ENCODE measurements at regions not wholly inside any gene's neighbourhood (a gene's known extent, or its start where the extent isn't known, plus 50 kb on each side); places are given as distances from the start of the nearest gene placed in this dataset.

- TF ChIP-seq TEAD4 (IDR thresholded peaks at IDR 0.05) (no peak), NFIC (IDR thresholded peaks at IDR 0.05) (no peak), YY1 (IDR thresholded peaks at IDR 0.05; ENCODE audit: low read depth) (no peak), RAD21 (IDR thresholded peaks at IDR 0.05; ENCODE audit: low read depth) (no peak), ZBTB7A (IDR thresholded peaks at IDR 0.05; ENCODE audit: low read depth) (no peak), EGR1 (IDR thresholded peaks at IDR 0.05) (no peak), CREB1 (IDR thresholded peaks at IDR 0.05; ENCODE audit: low read depth) (no peak)
- TF ChIP-seq, protein P1, sequence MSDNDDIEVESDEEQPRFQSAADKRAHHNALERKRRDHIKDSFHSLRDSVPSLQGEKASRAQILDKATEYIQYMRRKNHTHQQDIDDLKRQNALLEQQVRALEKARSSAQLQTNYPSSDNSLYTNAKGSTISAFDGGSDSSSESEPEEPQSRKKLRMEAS (IDR thresholded peaks at IDR 0.05): no peak
- TF ChIP-seq, protein P2, sequence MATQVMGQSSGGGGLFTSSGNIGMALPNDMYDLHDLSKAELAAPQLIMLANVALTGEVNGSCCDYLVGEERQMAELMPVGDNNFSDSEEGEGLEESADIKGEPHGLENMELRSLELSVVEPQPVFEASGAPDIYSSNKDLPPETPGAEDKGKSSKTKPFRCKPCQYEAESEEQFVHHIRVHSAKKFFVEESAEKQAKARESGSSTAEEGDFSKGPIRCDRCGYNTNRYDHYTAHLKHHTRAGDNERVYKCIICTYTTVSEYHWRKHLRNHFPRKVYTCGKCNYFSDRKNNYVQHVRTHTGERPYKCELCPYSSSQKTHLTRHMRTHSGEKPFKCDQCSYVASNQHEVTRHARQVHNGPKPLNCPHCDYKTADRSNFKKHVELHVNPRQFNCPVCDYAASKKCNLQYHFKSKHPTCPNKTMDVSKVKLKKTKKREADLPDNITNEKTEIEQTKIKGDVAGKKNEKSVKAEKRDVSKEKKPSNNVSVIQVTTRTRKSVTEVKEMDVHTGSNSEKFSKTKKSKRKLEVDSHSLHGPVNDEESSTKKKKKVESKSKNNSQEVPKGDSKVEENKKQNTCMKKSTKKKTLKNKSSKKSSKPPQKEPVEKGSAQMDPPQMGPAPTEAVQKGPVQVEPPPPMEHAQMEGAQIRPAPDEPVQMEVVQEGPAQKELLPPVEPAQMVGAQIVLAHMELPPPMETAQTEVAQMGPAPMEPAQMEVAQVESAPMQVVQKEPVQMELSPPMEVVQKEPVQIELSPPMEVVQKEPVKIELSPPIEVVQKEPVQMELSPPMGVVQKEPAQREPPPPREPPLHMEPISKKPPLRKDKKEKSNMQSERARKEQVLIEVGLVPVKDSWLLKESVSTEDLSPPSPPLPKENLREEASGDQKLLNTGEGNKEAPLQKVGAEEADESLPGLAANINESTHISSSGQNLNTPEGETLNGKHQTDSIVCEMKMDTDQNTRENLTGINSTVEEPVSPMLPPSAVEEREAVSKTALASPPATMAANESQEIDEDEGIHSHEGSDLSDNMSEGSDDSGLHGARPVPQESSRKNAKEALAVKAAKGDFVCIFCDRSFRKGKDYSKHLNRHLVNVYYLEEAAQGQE (IDR thresholded peaks at IDR 0.05; ENCODE audit: low read depth): no peak
- TF ChIP-seq, protein P3, sequence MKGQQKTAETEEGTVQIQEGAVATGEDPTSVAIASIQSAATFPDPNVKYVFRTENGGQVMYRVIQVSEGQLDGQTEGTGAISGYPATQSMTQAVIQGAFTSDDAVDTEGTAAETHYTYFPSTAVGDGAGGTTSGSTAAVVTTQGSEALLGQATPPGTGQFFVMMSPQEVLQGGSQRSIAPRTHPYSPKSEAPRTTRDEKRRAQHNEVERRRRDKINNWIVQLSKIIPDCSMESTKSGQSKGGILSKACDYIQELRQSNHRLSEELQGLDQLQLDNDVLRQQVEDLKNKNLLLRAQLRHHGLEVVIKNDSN (IDR thresholded peaks at IDR 0.05): no peak
These were observed 51.4 kb upstream of the TOP1 start for GRCh38 chr20:40977218-40977617.

DNA sequence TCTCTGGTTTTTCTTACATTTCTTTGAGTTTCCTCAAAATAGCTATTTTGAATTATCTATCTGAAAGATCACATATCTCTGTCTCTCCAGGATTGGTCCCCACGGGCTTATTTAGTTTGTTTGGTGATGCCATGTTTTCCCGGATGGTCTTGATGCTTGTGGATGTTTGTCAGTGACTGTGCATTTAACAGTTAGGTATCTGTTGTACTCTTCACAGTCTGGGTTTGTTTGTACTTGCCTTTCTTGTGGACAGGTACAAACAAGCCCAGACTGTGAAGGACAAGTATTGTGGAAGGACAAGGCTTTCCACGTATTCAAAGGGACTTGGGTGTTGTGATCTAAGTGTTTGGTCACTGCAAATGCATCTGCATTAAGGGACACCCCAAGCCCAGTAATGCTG lies 49.9 kb upstream of the TOP1 start:
- TF ChIP-seq, protein P1 (IDR thresholded peaks at IDR 0.05): no peak
- TF ChIP-seq NFIC (IDR thresholded peaks at IDR 0.05): no peak
- TF ChIP-seq TAF1 (IDR thresholded peaks at IDR 0.05; ENCODE audit: low read depth): no peak
- TF ChIP-seq EGR1 (IDR thresholded peaks at IDR 0.05): no peak
- TF ChIP-seq CREB1 (IDR thresholded peaks at IDR 0.05; ENCODE audit: low read depth): no peak

All from Ishikawa (cell line).